BJ (cell line): ENCODE measurements at regions not wholly inside any gene's neighbourhood (a gene's known extent, or its start where the extent isn't known, plus 50 kb on each side); places are given as distances from the start of the nearest gene placed in this dataset.

Experiments
- CTCF ChIA-PET: fragments of 350-600 bp; formaldehyde crosslinking; extraction: SDS; loops from one replicate; lab custom pipeline; 2021; ENCODE audit warnings: antibody characterized with exemption, inconsistent platforms; lab: Yijun Ruan, JAX
- POLR2A ChIA-PET: fragments of 300-600 bp; sonication (Branson Sonifier 250); formaldehyde crosslinking; extraction: SDS; loops from one replicate; lab custom pipeline; 2021; ENCODE audit warnings: antibody characterized with exemption; lab: Charles Lee
- DNase-seq: peaks from one replicate; pipeline ENCODE4 v3.0.0-alpha.2; 2011; ENCODE audit warnings: low read depth
- H3K27me3 ChIP-seq: 2 replicates; pipeline ENCODE4 v1.6.0; 2011; ENCODE audit warnings: low read length; ENCODE audit not compliant: control insufficient read depth, insufficient read depth
- H3K36me3 ChIP-seq: 2 replicates; pipeline ENCODE4 v1.5.1; 2011; ENCODE audit warnings: low read length; ENCODE audit not compliant: control insufficient read depth, insufficient read depth
- H3K4me3 ChIP-seq: 2 replicates; pipeline ENCODE4 v1.5.1; 2011; ENCODE audit warnings: low read depth, mild to moderate bottlenecking, control low read depth, low read length
- TF ChIP-seq, protein P1 (sequence below): IDR thresholded peaks from 2 replicates; pipeline ENCODE4 v1.5.1; 2011; ENCODE audit warnings: low read depth, mild to moderate bottlenecking, control low read depth, inconsistent platforms, low read length, moderate library complexity; ENCODE audit not compliant: insufficient read depth

DNA sequence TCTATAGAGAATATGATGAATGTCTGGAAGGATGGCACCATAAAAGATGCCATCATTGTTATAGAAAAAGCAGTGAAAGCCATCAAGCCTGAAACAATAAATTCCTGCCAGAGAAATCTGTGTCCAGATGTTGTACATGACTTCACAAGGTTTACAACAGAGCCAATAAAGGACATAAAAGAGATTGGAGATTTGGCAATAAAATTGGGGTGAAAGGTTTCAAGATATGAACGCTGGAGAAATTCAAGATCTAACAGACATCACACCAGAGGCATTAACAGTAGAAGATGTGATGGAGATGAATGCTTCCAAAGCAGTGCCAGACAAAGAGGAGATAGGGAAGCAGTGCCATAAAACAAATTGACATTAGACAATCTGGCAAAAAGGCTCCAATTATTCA is 518.8 kb upstream of the ACVR2A start:
- Histone ChIP-seq H3K4me3 (no peak overlapping the region), H3K27me3 (no peaks in the 10 kb centered on the region), H3K36me3 (no peaks in the 10 kb centered on the region)
- POLR2A ChIA-PET: no interaction called here
- DNase-seq: no peak
- CTCF ChIA-PET: no interaction called here
- TF ChIP-seq, protein P1, sequence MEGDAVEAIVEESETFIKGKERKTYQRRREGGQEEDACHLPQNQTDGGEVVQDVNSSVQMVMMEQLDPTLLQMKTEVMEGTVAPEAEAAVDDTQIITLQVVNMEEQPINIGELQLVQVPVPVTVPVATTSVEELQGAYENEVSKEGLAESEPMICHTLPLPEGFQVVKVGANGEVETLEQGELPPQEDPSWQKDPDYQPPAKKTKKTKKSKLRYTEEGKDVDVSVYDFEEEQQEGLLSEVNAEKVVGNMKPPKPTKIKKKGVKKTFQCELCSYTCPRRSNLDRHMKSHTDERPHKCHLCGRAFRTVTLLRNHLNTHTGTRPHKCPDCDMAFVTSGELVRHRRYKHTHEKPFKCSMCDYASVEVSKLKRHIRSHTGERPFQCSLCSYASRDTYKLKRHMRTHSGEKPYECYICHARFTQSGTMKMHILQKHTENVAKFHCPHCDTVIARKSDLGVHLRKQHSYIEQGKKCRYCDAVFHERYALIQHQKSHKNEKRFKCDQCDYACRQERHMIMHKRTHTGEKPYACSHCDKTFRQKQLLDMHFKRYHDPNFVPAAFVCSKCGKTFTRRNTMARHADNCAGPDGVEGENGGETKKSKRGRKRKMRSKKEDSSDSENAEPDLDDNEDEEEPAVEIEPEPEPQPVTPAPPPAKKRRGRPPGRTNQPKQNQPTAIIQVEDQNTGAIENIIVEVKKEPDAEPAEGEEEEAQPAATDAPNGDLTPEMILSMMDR: no peak

GRCh38 chr2:147320146-147320545 is 524.7 kb upstream of the ACVR2A start:
- ChIA-PET POLR2A (no interaction called here), CTCF (no interaction called here)
- H3K27me3 ChIP-seq: no peaks in the 10 kb centered on the region
- no peak overlapping the region for H3K4me3 ChIP-seq
- no peak for DNase-seq
- no peaks in the 10 kb centered on the region for H3K36me3 ChIP-seq
- TF ChIP-seq, protein P1: no peak

- H3K4me3 ChIP-seq: no peak overlapping the region
- POLR2A ChIA-PET: no interaction called here
- no peaks in the 10 kb centered on the region for H3K36me3 ChIP-seq
- no peaks in the 10 kb centered on the region for H3K27me3 ChIP-seq
- CTCF ChIA-PET: no interaction called here
- TF ChIP-seq, protein P1: no peak
- no peak for DNase-seq
These were observed 533.8 kb upstream of the ACVR2A start for GRCh38 chr2:147311058-147311430.

DNA sequence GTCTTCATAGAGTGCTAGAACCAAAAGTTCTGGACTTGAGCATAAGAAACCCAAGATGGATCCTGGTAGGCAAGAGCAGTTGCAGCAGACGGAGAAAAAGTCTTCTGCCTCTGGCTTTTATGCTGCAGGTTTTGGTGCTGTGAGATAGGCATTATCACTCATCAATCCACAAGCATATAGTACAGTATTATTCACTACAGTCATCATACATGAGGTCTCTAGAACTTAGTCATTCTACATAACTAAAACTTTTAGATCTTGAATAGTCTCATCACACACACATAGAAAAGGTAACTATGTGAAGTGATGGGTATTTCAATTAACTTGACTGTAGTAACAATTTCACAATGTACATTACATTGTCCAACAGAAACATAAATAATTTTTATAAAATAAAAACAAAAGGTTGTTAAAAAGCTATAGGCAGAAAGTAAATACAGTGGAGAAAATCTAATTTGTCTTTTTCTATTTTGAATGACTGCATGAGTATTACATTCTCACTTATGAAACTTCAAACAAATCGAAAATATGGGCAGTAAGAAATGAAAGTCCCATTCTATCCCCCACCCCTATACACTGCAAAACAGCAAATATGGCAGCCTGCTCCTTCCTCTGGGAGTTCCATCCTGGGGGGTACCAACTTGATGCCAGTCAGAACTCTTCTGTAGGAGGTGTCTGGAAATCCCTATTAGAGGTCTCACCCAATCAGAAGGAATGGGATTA is 534.3 kb upstream of the ACVR2A start:
- TF ChIP-seq, protein P1: no peak
- no peak overlapping the region for H3K4me3 ChIP-seq
- DNase-seq: no peak
- no peaks in the 10 kb centered on the region for H3K27me3 ChIP-seq
- CTCF ChIA-PET: no interaction called here
- no peaks in the 10 kb centered on the region for H3K36me3 ChIP-seq
- POLR2A ChIA-PET: no interaction called here

- TF ChIP-seq, protein P1: no peak
- Histone ChIP-seq H3K36me3 (no peaks in the 10 kb centered on the region), H3K4me3 (no peak overlapping the region), H3K27me3 (no peaks in the 10 kb centered on the region)
- POLR2A ChIA-PET: no interaction called here
- CTCF ChIA-PET: no interaction called here
- DNase-seq: no peak
These were observed 547.0 kb upstream of the ACVR2A start for GRCh38 chr2:147297820-147298219.
